ENCODE measurements at regions not wholly inside any gene's neighbourhood (a gene's known extent, or its start where the extent isn't known, plus 50 kb on each side); places are given as distances from the start of the nearest gene placed in this dataset.

- TF ChIP-seq FOSL1 (IDR thresholded peaks at IDR 0.05; ENCODE audit: low read depth) (peak; percentile 69), JUND (IDR thresholded peaks at IDR 0.05) (peak; percentile 53; the same call in 1 of the 2 replicates), REST (IDR thresholded peaks at IDR 0.05; ENCODE audit: low read depth) (no peak), POLR2A (IDR thresholded peaks at IDR 0.05; ENCODE audit: borderline replicate concordance, extremely low read depth, insufficient read depth, insufficient read length) (no peak), SP1 (IDR thresholded peaks at IDR 0.05; ENCODE audit: low read depth) (0 out of 2 replicates have a peak, but pooled peaks have one; percentile 31)
- Histone ChIP-seq H3K4me2 (ENCODE audit: low read length) (peak overlapping the region; percentile 68), H3K36me3 (ENCODE audit: control insufficient read depth in 1 of 2, insufficient read depth in 2 of 2, low read length in 2 of 2) (no peaks in the 10 kb centered on the region), H3K27ac (ENCODE audit: low read depth, low read length) (peak overlapping the region; percentile 47; the same call in 1 of the 2 replicates), H3K79me2 (ENCODE audit: insufficient read depth, low read length) (no peaks in the 10 kb centered on the region), H3K27me3 (ENCODE audit: insufficient read depth, low read length) (no peaks in the 10 kb centered on the region), H3K4me3 (replicated peaks in 1 of 2; ENCODE audit: low read depth in 1 of 2, low read length in 2 of 2) (peak overlapping the region in 1 of 2 experiments; percentile 21; a peak in 2 of 4 replicates), H3K4me1 (ENCODE audit: control insufficient read depth in 1 of 2, insufficient read depth in 2 of 2, low read length in 2 of 2) (peaks cover 5 to 16% of the 10 kb centered on the region in 2 experiments; a peak in 3 of 4 replicates), H3K9me2 (ENCODE audit: insufficient read depth) (no peaks in the 10 kb centered on the region), H3K9me3 (ENCODE audit: control insufficient read depth in 1 of 2, insufficient read depth in 1 of 2, low read depth in 1 of 2, low read length in 2 of 2) (no peaks in the 10 kb centered on the region), H2AFZ (ENCODE audit: low read depth, low read length, poor library complexity, severe bottlenecking) (peak overlapping the region; percentile 79), H3K9ac (ENCODE audit: low read length) (no peak overlapping the region; the same call in 1 of the 2 replicates), H4K20me1 (ENCODE audit: insufficient read depth) (no peaks in the 10 kb centered on the region)
- DNase-seq (ENCODE audit: low read depth, low spot score) (peak; percentile 52), ATAC-seq (peak; percentile 90)
- ChIA-PET RAD21 (ENCODE audit: low non-redundant PET in 1 of 2, low total read pairs in 2 of 2, uncharacterized antibody in 2 of 2, unreplicated experiment in 2 of 2) (no interaction called here), POLR2A (no interaction called here), CTCF (no interaction called here)
- no TSS peak for BruUV-seq (replicated peaks)
- intact Hi-C loops (cut with micrococcal nuclease): no loop called here
Observed at GRCh38 chr5:17000291-17000939, 64.3 kb upstream of the MYO10 start.

- no TSS peak for BruUV-seq (replicated peaks)
- Histone ChIP-seq H3K27ac (ENCODE audit: low read depth, low read length) (no peak overlapping the region), H3K79me2 (ENCODE audit: insufficient read depth, low read length) (no peaks in the 10 kb centered on the region), H3K27me3 (ENCODE audit: insufficient read depth, low read length) (no peaks in the 10 kb centered on the region), H3K9me2 (ENCODE audit: insufficient read depth) (no peaks in the 10 kb centered on the region), H3K36me3 (ENCODE audit: control insufficient read depth in 1 of 2, insufficient read depth in 2 of 2, low read length in 2 of 2) (no peaks in the 10 kb centered on the region), H3K9ac (ENCODE audit: low read length) (no peak overlapping the region), H4K20me1 (ENCODE audit: insufficient read depth) (no peaks in the 10 kb centered on the region), H3K4me2 (ENCODE audit: low read length) (peak overlapping the region; percentile 68; the same call in 1 of the 2 replicates), H2AFZ (ENCODE audit: low read depth, low read length, poor library complexity, severe bottlenecking) (no peak overlapping the region), H3K9me3 (ENCODE audit: control insufficient read depth in 1 of 2, insufficient read depth in 1 of 2, low read depth in 1 of 2, low read length in 2 of 2) (no peaks in the 10 kb centered on the region), H3K4me1 (ENCODE audit: control insufficient read depth in 1 of 2, insufficient read depth in 2 of 2, low read length in 2 of 2) (peaks cover 5 to 16% of the 10 kb centered on the region in 2 experiments; a peak in 3 of 4 replicates), H3K4me3 (replicated peaks in 1 of 2; ENCODE audit: low read depth in 1 of 2, low read length in 2 of 2) (no peak overlapping the region)
- ChIA-PET CTCF (no interaction called here), RAD21 (ENCODE audit: low non-redundant PET in 1 of 2, low total read pairs in 2 of 2, uncharacterized antibody in 2 of 2, unreplicated experiment in 2 of 2) (no interaction called here), POLR2A (no interaction called here)
- intact Hi-C loops (cut with micrococcal nuclease): no loop called here
- no peak for DNase-seq (ENCODE audit: low read depth, low spot score)
- ATAC-seq: no peak
- TF ChIP-seq REST (IDR thresholded peaks at IDR 0.05; ENCODE audit: low read depth) (no peak), RAD21 (IDR thresholded peaks at IDR 0.05; ENCODE audit: low read depth) (no peak), MAX (IDR thresholded peaks at IDR 0.05) (no peak), ZNF274 (IDR thresholded peaks at IDR 0.05; ENCODE audit: low read depth, low read length) (no peak), ZBTB33 (IDR thresholded peaks at IDR 0.05; ENCODE audit: extremely low read depth, insufficient replicate concordance, low read length) (no peak)
Observed at GRCh38 chr5:17001428-17001827, 65.3 kb upstream of the MYO10 start.
